HG03066 (cell line): ENCODE measurements at regions not wholly inside any gene's neighbourhood (a gene's known extent, or its start where the extent isn't known, plus 50 kb on each side); places are given as distances from the start of the nearest gene placed in this dataset.
"Not testable (repeated sequence)": the region's sequence is repeated elsewhere in the genome, so short reads cannot be mapped to it uniquely, and the experiment has no call there.

Source experiments
- ATAC-seq: cut with Tn5 transposase; IDR thresholded peaks from one replicate; pipeline ENCODE4 v1.9.1; 2021; ENCODE audit warnings: low read depth; ENCODE audit not compliant: unreplicated experiment

GRCh38 chr3:178967177-178967532 is 104.5 kb downstream of the ZMAT3 start:
- no peak for ATAC-seq

GRCh38 chr3:178966299-178967176 is 105.1 kb downstream of the ZMAT3 start:
- peak; percentile 35 for ATAC-seq

DNA sequence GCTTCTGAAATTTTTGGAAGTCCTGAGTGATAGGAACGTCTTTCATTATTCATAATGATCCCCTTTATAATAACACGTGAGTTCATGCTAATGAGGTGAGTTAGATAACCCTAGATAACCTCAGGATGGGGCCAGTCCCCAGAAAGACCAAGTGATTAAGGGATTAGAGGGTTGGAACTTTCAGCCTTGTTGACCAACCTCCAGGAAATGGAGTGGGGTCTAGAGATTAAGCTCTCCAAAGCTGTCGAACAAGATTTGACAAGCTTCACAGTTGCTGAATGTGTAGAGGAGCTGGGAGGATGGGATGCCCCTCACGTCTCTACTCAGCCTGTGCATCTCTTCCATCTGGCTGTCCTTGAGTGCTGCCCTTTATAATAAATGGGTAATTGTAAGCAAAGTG is 107.1 kb downstream of the ZMAT3 start:
- ATAC-seq, result no peak

- no peak for ATAC-seq
These were observed 110.7 kb downstream of the ZMAT3 start for GRCh38 chr3:178960918-178961317.

DNA sequence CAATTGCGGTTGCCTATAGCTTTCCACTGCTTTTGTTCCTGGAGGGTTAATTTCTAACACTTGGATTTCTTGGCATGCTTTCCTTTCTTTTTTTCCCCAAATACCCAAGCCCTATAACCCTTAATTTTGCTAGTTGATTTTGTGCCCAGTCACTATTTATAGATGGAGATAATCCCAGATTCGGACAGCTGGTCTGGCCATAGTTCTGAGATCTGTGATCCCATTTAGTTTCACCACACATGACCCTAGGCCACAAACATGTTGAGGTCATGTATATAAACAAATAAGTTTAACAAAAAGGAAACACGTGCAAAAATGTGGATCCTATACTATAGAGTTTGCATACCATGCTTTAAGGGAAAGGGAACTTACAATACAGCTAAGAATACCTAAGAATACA is 111.4 kb downstream of the ZMAT3 start:
- no peak for ATAC-seq

DNA sequence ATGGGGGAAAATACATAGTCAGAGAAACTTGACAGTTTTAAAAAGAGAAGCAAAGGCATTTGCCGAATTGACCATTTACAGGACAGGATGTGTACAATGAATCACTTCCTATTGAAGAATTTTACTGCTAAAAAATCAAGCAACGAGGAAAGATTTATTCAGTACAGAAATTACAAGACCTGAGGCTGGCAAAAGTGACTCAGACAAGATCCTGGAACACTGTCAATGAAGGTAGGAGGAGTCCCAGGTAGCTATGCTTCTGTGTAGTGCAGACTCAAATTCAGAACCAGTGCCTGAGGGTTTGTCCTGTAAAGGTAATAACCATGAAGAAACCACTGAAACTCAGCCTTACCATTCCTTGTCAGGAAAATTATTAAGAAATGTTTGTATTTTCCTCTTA is 120.9 kb downstream of the ZMAT3 start:
- no peak for ATAC-seq

DNA sequence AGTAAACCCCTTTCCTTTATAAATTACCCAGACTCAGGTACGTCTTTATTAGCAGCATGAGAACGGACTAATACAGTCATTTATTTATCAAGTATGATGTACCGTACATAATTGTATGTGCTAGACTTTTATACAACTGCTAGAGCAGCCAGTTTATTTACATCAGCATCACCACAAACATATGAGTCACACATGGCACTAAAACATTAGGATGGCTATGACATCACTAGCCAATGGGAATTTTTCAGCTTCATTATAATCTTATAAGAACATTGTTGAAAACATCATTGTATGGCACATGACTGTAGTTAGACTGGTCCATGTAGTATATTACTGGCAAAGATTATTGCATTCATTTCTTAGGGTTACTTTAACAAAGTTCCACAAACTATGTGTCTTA is 121.7 kb downstream of the ZMAT3 start:
- ATAC-seq, result no peak

GRCh38 chr3:178948546-178948945 is 123.1 kb downstream of the ZMAT3 start:
- no peak for ATAC-seq

DNA sequence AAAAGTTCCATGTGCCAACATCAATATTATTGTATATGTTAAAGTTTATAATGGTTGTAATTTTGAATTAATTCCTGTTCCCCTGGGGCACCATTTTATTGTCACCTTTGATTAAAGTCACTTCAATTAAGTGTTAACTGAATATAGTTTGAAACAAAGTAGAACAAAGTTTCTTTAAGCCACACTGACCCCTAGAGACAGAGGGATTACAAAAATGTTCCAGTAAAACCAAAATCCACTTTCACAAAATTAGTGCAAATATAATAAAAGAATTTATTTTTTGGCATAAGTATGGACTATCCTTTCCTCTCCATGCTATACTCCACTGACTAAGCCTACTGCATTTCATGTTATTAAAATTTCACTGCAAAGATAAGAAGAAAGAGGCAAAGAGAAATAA is 123.9 kb downstream of the ZMAT3 start:
- ATAC-seq, result no peak

DNA sequence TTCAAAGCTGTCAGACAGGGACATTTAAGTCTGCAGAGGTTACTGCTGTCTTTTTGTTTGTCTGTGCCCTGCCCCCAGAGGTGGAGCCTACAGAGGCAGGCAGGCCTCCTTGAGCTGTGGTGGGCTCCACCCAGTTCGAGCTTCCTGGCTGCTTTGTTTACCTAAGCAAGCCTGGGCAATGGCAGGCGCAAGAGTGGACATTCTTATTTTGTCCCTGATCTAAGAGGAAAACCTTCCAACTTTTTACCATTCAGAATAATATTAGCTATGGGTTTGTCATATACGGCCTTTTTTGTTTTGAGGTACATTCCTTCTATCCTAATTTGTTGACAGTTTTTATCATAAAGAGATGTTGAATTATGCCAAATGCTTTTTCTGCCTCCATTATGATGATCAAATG is 129.3 kb downstream of the ZMAT3 start:
- ATAC-seq, result not testable (repeated sequence)

- no peak for ATAC-seq
These were observed 141.5 kb downstream of the ZMAT3 start for GRCh38 chr3:178930116-178930515.

DNA sequence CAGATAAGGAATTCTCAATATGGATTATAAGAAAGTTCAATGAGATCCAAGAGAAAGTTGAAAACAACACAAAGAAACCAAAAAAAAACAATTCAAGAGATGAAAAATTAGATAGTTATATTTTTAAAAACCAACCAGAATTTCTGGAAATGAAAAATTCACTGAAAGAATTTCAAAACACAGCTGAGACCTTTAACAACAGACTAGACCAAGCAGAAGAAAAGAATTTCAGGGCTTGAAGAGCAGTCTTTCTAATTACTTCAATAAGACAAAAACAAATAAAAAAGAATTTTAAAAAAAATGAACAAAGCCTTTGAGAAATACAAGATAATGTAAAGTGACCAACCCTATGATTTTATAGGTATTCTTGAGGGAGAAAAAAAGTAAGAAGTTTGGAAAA is 155.4 kb downstream of the ZMAT3 start:
- no peak for ATAC-seq

DNA sequence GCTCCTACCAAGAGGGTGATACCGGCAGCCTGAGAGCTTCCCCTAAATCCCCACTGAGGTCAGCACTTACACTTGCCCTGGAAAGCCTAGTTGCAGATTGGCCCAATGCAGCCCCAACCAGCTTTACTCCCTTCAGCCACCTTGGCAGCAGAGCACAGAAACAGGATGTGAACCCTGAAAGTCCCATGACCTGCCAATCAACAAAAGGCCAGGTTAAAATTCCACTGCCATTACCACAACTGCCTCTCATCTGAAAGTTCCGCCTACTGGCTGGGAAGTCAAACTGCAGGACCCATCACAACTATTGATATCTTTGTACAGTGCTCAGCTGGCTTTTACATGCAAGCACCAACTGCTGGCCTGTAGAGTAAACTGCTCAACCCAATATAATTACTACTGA is 156.2 kb downstream of the ZMAT3 start:
- ATAC-seq, result no peak

- ATAC-seq, result no peak
These were observed 164.5 kb downstream of the ZMAT3 start for GRCh38 chr3:178907081-178907480.

DNA sequence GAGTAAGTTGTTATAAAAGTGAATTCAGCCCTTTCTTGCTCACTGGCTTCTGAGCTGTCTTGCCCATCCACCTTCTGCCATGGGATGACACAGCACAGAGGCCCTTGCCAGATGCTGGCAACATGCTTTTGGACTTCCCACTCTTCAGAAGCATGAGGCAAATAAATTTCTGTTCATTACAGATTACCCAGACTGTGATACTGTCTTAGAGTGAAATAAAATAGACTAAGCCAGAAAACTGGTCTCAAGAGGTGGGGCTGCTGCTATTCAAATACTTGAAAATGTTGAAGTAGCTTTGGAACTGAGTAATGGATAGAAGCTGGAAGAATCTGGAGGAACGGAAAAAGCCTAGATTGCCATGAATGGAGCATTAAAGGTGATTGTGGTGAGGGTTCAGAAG is 170.4 kb downstream of the ZMAT3 start:
- ATAC-seq, result no peak

DNA sequence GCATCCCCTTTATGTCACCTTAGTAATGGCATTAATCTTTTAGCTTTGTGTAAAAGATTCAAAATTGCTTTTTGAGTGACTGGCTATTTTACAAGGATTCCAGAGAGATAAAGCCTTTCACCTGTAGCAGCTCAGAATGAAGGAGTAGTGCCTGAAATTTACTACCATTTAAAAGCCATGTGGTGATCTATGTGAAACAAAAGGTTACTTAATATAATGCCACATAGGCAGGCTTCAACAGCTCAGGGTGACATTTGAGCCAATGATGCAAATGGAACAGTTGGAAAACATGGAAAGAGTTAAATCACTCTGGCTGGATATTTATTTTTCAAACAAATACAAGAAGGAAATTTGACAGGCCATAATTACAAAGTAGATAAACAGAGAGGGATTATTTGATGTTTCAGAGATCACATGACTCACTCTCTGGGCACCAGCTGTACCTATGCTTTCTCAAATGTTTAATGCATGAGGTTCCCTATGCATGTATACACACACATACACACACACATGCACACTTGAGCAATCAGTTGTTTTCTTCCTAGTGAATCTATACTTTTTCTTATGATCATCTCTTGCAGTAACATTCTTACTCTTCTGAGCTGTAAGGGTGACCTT is 171.5 kb downstream of the ZMAT3 start:
- ATAC-seq, result no peak

- ATAC-seq, result no peak
These were observed 176.3 kb downstream of the ZMAT3 start for GRCh38 chr3:178895178-178895789.
